ENCODE measurements at regions not wholly inside any gene's neighbourhood (a gene's known extent, or its start where the extent isn't known, plus 50 kb on each side); places are given as distances from the start of the nearest gene placed in this dataset.

- TF ChIP-seq, protein P1, sequence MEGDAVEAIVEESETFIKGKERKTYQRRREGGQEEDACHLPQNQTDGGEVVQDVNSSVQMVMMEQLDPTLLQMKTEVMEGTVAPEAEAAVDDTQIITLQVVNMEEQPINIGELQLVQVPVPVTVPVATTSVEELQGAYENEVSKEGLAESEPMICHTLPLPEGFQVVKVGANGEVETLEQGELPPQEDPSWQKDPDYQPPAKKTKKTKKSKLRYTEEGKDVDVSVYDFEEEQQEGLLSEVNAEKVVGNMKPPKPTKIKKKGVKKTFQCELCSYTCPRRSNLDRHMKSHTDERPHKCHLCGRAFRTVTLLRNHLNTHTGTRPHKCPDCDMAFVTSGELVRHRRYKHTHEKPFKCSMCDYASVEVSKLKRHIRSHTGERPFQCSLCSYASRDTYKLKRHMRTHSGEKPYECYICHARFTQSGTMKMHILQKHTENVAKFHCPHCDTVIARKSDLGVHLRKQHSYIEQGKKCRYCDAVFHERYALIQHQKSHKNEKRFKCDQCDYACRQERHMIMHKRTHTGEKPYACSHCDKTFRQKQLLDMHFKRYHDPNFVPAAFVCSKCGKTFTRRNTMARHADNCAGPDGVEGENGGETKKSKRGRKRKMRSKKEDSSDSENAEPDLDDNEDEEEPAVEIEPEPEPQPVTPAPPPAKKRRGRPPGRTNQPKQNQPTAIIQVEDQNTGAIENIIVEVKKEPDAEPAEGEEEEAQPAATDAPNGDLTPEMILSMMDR (optimal IDR thresholded peaks at IDR 0.05 in 1 of 3, IDR thresholded peaks at IDR 0.05 in 1 of 3, conservative IDR thresholded peaks at IDR 0.05 in 1 of 3; ENCODE audit: extremely low read depth in 1 of 3, insufficient read depth in 2 of 3, low read length in 3 of 3) = no peak
- TF ChIP-seq EZH2 (IDR thresholded peaks at IDR 0.05; ENCODE audit: low read length) = no peak
Measured at GRCh38 chrX:5648941-5649568, 579.6 kb downstream of the NLGN4X start.
